G401.6 (cell line): ENCODE measurements at regions not wholly inside any gene's neighbourhood (a gene's known extent, or its start where the extent isn't known, plus 50 kb on each side); places are given as distances from the start of the nearest gene placed in this dataset.

Source experiments
- FAIRE-seq: peaks from 2 replicates; lab custom pipeline; 2012; peaks lifted over from hg19 to GRCh38; lab: Jason Lieb, UNC

GRCh38 chr5:142433526-142434321, 108.9 kb upstream of the SPRY4 start:
- FAIRE-seq, result no peak

GRCh38 chr5:142432961-142433360, 108.1 kb upstream of the SPRY4 start:
- FAIRE-seq, result no peak

- FAIRE-seq, result no peak
These were observed 107.6 kb upstream of the SPRY4 start for GRCh38 chr5:142432369-142432863.

GRCh38 chr5:142428773-142429473, 104.1 kb upstream of the SPRY4 start:
- no peak for FAIRE-seq

- no peak for FAIRE-seq
These were observed 103.4 kb upstream of the SPRY4 start for GRCh38 chr5:142428036-142428772.

GRCh38 chr5:142427529-142427928, 102.7 kb upstream of the SPRY4 start:
- FAIRE-seq, result no peak

- no peak for FAIRE-seq
These were observed 102.2 kb upstream of the SPRY4 start for GRCh38 chr5:142427015-142427364.

GRCh38 chr5:142426129-142427014, 101.6 kb upstream of the SPRY4 start:
- no peak for FAIRE-seq

- no peak for FAIRE-seq
These were observed 100.7 kb upstream of the SPRY4 start for GRCh38 chr5:142425286-142426065.

GRCh38 chr5:142422429-142422828, 97.6 kb upstream of the SPRY4 start:
- no peak for FAIRE-seq

- no peak for FAIRE-seq
These were observed 97.0 kb upstream of the SPRY4 start for GRCh38 chr5:142421621-142422397.

GRCh38 chr5:142421228-142421617, 96.4 kb upstream of the SPRY4 start:
- no peak for FAIRE-seq

- FAIRE-seq, result no peak
These were observed 95.9 kb upstream of the SPRY4 start for GRCh38 chr5:142420561-142421227.

GRCh38 chr5:142412581-142412980, 87.8 kb upstream of the SPRY4 start:
- no peak for FAIRE-seq

GRCh38 chr5:142411656-142412425, 87.0 kb upstream of the SPRY4 start:
- FAIRE-seq, result no peak

GRCh38 chr5:142411103-142411502, 86.3 kb upstream of the SPRY4 start:
- FAIRE-seq, result no peak

GRCh38 chr5:142408981-142409481, 84.2 kb upstream of the SPRY4 start:
- no peak for FAIRE-seq

GRCh38 chr5:142408536-142408935, 83.7 kb upstream of the SPRY4 start:
- no peak for FAIRE-seq
